ENCODE measurements at regions not wholly inside any gene's neighbourhood (a gene's known extent, or its start where the extent isn't known, plus 50 kb on each side); places are given as distances from the start of the nearest gene placed in this dataset.

GRCh38 chr2:9112079-9112721 lies 94.4 kb upstream of the ASAP2 start (continued):
- TF ChIP-seq EHMT2 (IDR thresholded peaks at IDR 0.05; ENCODE audit: borderline replicate concordance, low read depth, low read length) (no peak), ZBTB14 (CRISPR knock-in tag; IDR thresholded peaks at IDR 0.05) (no peak), GATAD2A (CRISPR knock-in tag; IDR thresholded peaks at IDR 0.05) (peak; percentile 14; the same call in 1 of the 2 replicates), ZSCAN22 (CRISPR knock-in tag; IDR thresholded peaks at IDR 0.05) (no peak), ZMYM3 (CRISPR knock-in tag; IDR thresholded peaks at IDR 0.05) (no peak), RELA (CRISPR knock-in tag; IDR thresholded peaks at IDR 0.05) (no peak), CBX2 (IDR thresholded peaks at IDR 0.05; ENCODE audit: low read depth, low read length) (no peak), CBX2 (CRISPR knock-in tag; IDR thresholded peaks at IDR 0.05; ENCODE audit: low read depth) (no peak), MAFF (IDR thresholded peaks at IDR 0.05; ENCODE audit: low read depth, low read length) (peak; percentile 28; the same call in 1 of the 2 replicates), ZC3H4 (CRISPR knock-in tag; IDR thresholded peaks at IDR 0.05; ENCODE audit: borderline replicate concordance) (no peak), TBL1XR1 (IDR thresholded peaks at IDR 0.05; ENCODE audit: borderline replicate concordance, low read length, partially characterized antibody) (no peak), ZNF121 (CRISPR knock-in tag; IDR thresholded peaks at IDR 0.05) (no peak), ZNF354B (CRISPR knock-in tag; IDR thresholded peaks at IDR 0.05) (no peak), FOSL2 (CRISPR knock-in tag; IDR thresholded peaks at IDR 0.05) (peak; percentile 62), TEF (CRISPR knock-in tag; IDR thresholded peaks at IDR 0.05) (no peak), SP4 (CRISPR knock-in tag; IDR thresholded peaks at IDR 0.05) (no peak), ZBTB10 (CRISPR knock-in tag; IDR thresholded peaks at IDR 0.05; ENCODE audit: borderline replicate concordance) (no peak), KDM2A (CRISPR knock-in tag; IDR thresholded peaks at IDR 0.05; ENCODE audit: borderline replicate concordance, low read depth) (no peak), ZNF709 (CRISPR knock-in tag; IDR thresholded peaks at IDR 0.05) (no peak), ZSCAN5A (CRISPR knock-in tag; IDR thresholded peaks at IDR 0.05; ENCODE audit: borderline replicate concordance) (no peak), PPARG (CRISPR knock-in tag; conservative IDR thresholded peaks at IDR 0.05) (no peak), ZNF414 (CRISPR knock-in tag; IDR thresholded peaks at IDR 0.05) (no peak), AGO2 (optimal IDR thresholded peaks at IDR 0.05; ENCODE audit: low read depth, low read length) (no peak), PBX3 (CRISPR knock-in tag; IDR thresholded peaks at IDR 0.05; ENCODE audit: borderline replicate concordance) (no peak)

Data from HepG2 (cell line).